ENCODE measurements at regions not wholly inside any gene's neighbourhood (a gene's known extent, or its start where the extent isn't known, plus 50 kb on each side); places are given as distances from the start of the nearest gene placed in this dataset.
"Not testable (repeated sequence)": the region's sequence is repeated elsewhere in the genome, so short reads cannot be mapped to it uniquely, and the experiment has no call there.

- not testable (repeated sequence) for H3K9me3 ChIP-seq (ENCODE audit: control insufficient read depth in 2 of 2, low read length in 2 of 2); H3K9ac ChIP-seq (ENCODE audit: low read depth in 1 of 2, low read length in 2 of 2); H3K4me1 ChIP-seq (ENCODE audit: control insufficient read depth in 2 of 2, insufficient read depth in 2 of 2, low read length in 2 of 2); H3K4me3 ChIP-seq (ENCODE audit: low read length in 2 of 2); H3K27ac ChIP-seq (ENCODE audit: low read depth in 2 of 2, low read length in 2 of 2); H3K36me3 ChIP-seq (ENCODE audit: control insufficient read depth in 2 of 2, insufficient read depth in 2 of 2, low read length in 2 of 2); H3K27me3 ChIP-seq (ENCODE audit: control insufficient read depth in 2 of 2, insufficient read depth in 2 of 2, low read length in 2 of 2)
Observed at GRCh38 chr9:97182532-97182931, 124.9 kb upstream of the CCDC180 start.

- H3K36me3 ChIP-seq (ENCODE audit: control insufficient read depth in 2 of 2, insufficient read depth in 2 of 2, low read length in 2 of 2): no peaks in the 10 kb centered on the region
- no peak overlapping the region for H3K4me3 ChIP-seq (ENCODE audit: low read length in 2 of 2)
- H3K4me1 ChIP-seq (ENCODE audit: control insufficient read depth in 2 of 2, insufficient read depth in 2 of 2, low read length in 2 of 2): no peaks in the 10 kb centered on the region
- H3K27ac ChIP-seq (ENCODE audit: low read depth in 2 of 2, low read length in 2 of 2): no peak overlapping the region
- no peak overlapping the region for H3K9ac ChIP-seq (ENCODE audit: low read depth in 1 of 2, low read length in 2 of 2)
- no peaks in the 10 kb centered on the region for H3K9me3 ChIP-seq (ENCODE audit: control insufficient read depth in 2 of 2, low read length in 2 of 2)
- peaks cover 0 to 3% of the 10 kb centered on the region in 2 donors for H3K27me3 ChIP-seq (ENCODE audit: control insufficient read depth in 2 of 2, insufficient read depth in 2 of 2, low read length in 2 of 2)
Observed at GRCh38 chr9:97179616-97180015, 127.8 kb upstream of the CCDC180 start.

- H3K27ac ChIP-seq (ENCODE audit: low read depth in 2 of 2, low read length in 2 of 2): no peak overlapping the region
- H3K4me1 ChIP-seq (ENCODE audit: control insufficient read depth in 2 of 2, insufficient read depth in 2 of 2, low read length in 2 of 2): no peaks in the 10 kb centered on the region
- H3K27me3 ChIP-seq (ENCODE audit: control insufficient read depth in 2 of 2, insufficient read depth in 2 of 2, low read length in 2 of 2): peaks cover 0 to 3% of the 10 kb centered on the region in 2 donors
- H3K4me3 ChIP-seq (ENCODE audit: low read length in 2 of 2): no peak overlapping the region
- H3K9ac ChIP-seq (ENCODE audit: low read depth in 1 of 2, low read length in 2 of 2): no peak overlapping the region
- H3K9me3 ChIP-seq (ENCODE audit: control insufficient read depth in 2 of 2, low read length in 2 of 2): no peaks in the 10 kb centered on the region
- H3K36me3 ChIP-seq (ENCODE audit: control insufficient read depth in 2 of 2, insufficient read depth in 2 of 2, low read length in 2 of 2): no peaks in the 10 kb centered on the region
Observed at GRCh38 chr9:97176206-97176605, 131.3 kb upstream of the CCDC180 start.

GRCh38 chr9:97168174-97168573, 129.2 kb upstream of the CTSV start:
- not testable (repeated sequence) for H3K9ac ChIP-seq (ENCODE audit: low read depth in 1 of 2, low read length in 2 of 2); H3K9me3 ChIP-seq (ENCODE audit: control insufficient read depth in 2 of 2, low read length in 2 of 2); H3K36me3 ChIP-seq (ENCODE audit: control insufficient read depth in 2 of 2, insufficient read depth in 2 of 2, low read length in 2 of 2); H3K27ac ChIP-seq (ENCODE audit: low read depth in 2 of 2, low read length in 2 of 2); H3K27me3 ChIP-seq (ENCODE audit: control insufficient read depth in 2 of 2, insufficient read depth in 2 of 2, low read length in 2 of 2); H3K4me3 ChIP-seq (ENCODE audit: low read length in 2 of 2); H3K4me1 ChIP-seq (ENCODE audit: control insufficient read depth in 2 of 2, insufficient read depth in 2 of 2, low read length in 2 of 2)

GRCh38 chr9:97166496-97167138, 127.7 kb upstream of the CTSV start:
- H3K4me1 ChIP-seq (ENCODE audit: control insufficient read depth in 2 of 2, insufficient read depth in 2 of 2, low read length in 2 of 2); H3K36me3 ChIP-seq (ENCODE audit: control insufficient read depth in 2 of 2, insufficient read depth in 2 of 2, low read length in 2 of 2); H3K27me3 ChIP-seq (ENCODE audit: control insufficient read depth in 2 of 2, insufficient read depth in 2 of 2, low read length in 2 of 2); H3K9me3 ChIP-seq (ENCODE audit: control insufficient read depth in 2 of 2, low read length in 2 of 2); H3K27ac ChIP-seq (ENCODE audit: low read depth in 2 of 2, low read length in 2 of 2); H3K9ac ChIP-seq (ENCODE audit: low read depth in 1 of 2, low read length in 2 of 2); H3K4me3 ChIP-seq (ENCODE audit: low read length in 2 of 2): not testable (repeated sequence)

GRCh38 chr9:97160255-97160654, 121.3 kb upstream of the CTSV start:
- Histone ChIP-seq H3K27me3 (ENCODE audit: control insufficient read depth in 2 of 2, insufficient read depth in 2 of 2, low read length in 2 of 2) (no peaks in the 10 kb centered on the region), H3K9me3 (ENCODE audit: control insufficient read depth in 2 of 2, low read length in 2 of 2) (no peaks in the 10 kb centered on the region), H3K9ac (ENCODE audit: low read depth in 1 of 2, low read length in 2 of 2) (no peak overlapping the region), H3K4me1 (ENCODE audit: control insufficient read depth in 2 of 2, insufficient read depth in 2 of 2, low read length in 2 of 2) (no peaks in the 10 kb centered on the region), H3K27ac (ENCODE audit: low read depth in 2 of 2, low read length in 2 of 2) (no peak overlapping the region), H3K36me3 (ENCODE audit: control insufficient read depth in 2 of 2, insufficient read depth in 2 of 2, low read length in 2 of 2) (no peaks in the 10 kb centered on the region), H3K4me3 (ENCODE audit: low read length in 2 of 2) (no peak overlapping the region)

- not testable (repeated sequence) for H3K4me1 ChIP-seq (ENCODE audit: control insufficient read depth in 2 of 2, insufficient read depth in 2 of 2, low read length in 2 of 2); H3K36me3 ChIP-seq (ENCODE audit: control insufficient read depth in 2 of 2, insufficient read depth in 2 of 2, low read length in 2 of 2); H3K27ac ChIP-seq (ENCODE audit: low read depth in 2 of 2, low read length in 2 of 2); H3K9me3 ChIP-seq (ENCODE audit: control insufficient read depth in 2 of 2, low read length in 2 of 2); H3K27me3 ChIP-seq (ENCODE audit: control insufficient read depth in 2 of 2, insufficient read depth in 2 of 2, low read length in 2 of 2); H3K9ac ChIP-seq (ENCODE audit: low read depth in 1 of 2, low read length in 2 of 2); H3K4me3 ChIP-seq (ENCODE audit: low read length in 2 of 2)
Observed at GRCh38 chr9:97158722-97159121, 119.8 kb upstream of the CTSV start.

GRCh38 chr9:97155441-97155840, 116.5 kb upstream of the CTSV start:
- not testable (repeated sequence) for H3K4me1 ChIP-seq (ENCODE audit: control insufficient read depth in 2 of 2, insufficient read depth in 2 of 2, low read length in 2 of 2); H3K36me3 ChIP-seq (ENCODE audit: control insufficient read depth in 2 of 2, insufficient read depth in 2 of 2, low read length in 2 of 2); H3K27me3 ChIP-seq (ENCODE audit: control insufficient read depth in 2 of 2, insufficient read depth in 2 of 2, low read length in 2 of 2); H3K4me3 ChIP-seq (ENCODE audit: low read length in 2 of 2); H3K9me3 ChIP-seq (ENCODE audit: control insufficient read depth in 2 of 2, low read length in 2 of 2); H3K9ac ChIP-seq (ENCODE audit: low read depth in 1 of 2, low read length in 2 of 2); H3K27ac ChIP-seq (ENCODE audit: low read depth in 2 of 2, low read length in 2 of 2)

GRCh38 chr9:97153967-97154366, 115.0 kb upstream of the CTSV start:
- no peak overlapping the region for H3K9ac ChIP-seq (ENCODE audit: low read depth in 1 of 2, low read length in 2 of 2)
- no peak overlapping the region for H3K27ac ChIP-seq (ENCODE audit: low read depth in 2 of 2, low read length in 2 of 2)
- no peaks in the 10 kb centered on the region for H3K4me1 ChIP-seq (ENCODE audit: control insufficient read depth in 2 of 2, insufficient read depth in 2 of 2, low read length in 2 of 2)
- H3K9me3 ChIP-seq (ENCODE audit: control insufficient read depth in 2 of 2, low read length in 2 of 2): no peaks in the 10 kb centered on the region
- H3K4me3 ChIP-seq (ENCODE audit: low read length in 2 of 2): no peak overlapping the region
- no peaks in the 10 kb centered on the region for H3K36me3 ChIP-seq (ENCODE audit: control insufficient read depth in 2 of 2, insufficient read depth in 2 of 2, low read length in 2 of 2)
- no peaks in the 10 kb centered on the region for H3K27me3 ChIP-seq (ENCODE audit: control insufficient read depth in 2 of 2, insufficient read depth in 2 of 2, low read length in 2 of 2)

- H3K36me3 ChIP-seq (ENCODE audit: control insufficient read depth in 2 of 2, insufficient read depth in 2 of 2, low read length in 2 of 2); H3K9me3 ChIP-seq (ENCODE audit: control insufficient read depth in 2 of 2, low read length in 2 of 2); H3K27me3 ChIP-seq (ENCODE audit: control insufficient read depth in 2 of 2, insufficient read depth in 2 of 2, low read length in 2 of 2); H3K4me3 ChIP-seq (ENCODE audit: low read length in 2 of 2); H3K4me1 ChIP-seq (ENCODE audit: control insufficient read depth in 2 of 2, insufficient read depth in 2 of 2, low read length in 2 of 2); H3K27ac ChIP-seq (ENCODE audit: low read depth in 2 of 2, low read length in 2 of 2); H3K9ac ChIP-seq (ENCODE audit: low read depth in 1 of 2, low read length in 2 of 2): not testable (repeated sequence)
Observed at GRCh38 chr9:97153160-97153559, 114.2 kb upstream of the CTSV start.

GRCh38 chr9:97150471-97150870, 111.5 kb upstream of the CTSV start:
- not testable (repeated sequence) for H3K27me3 ChIP-seq (ENCODE audit: control insufficient read depth in 2 of 2, insufficient read depth in 2 of 2, low read length in 2 of 2); H3K4me3 ChIP-seq (ENCODE audit: low read length in 2 of 2); H3K9me3 ChIP-seq (ENCODE audit: control insufficient read depth in 2 of 2, low read length in 2 of 2); H3K9ac ChIP-seq (ENCODE audit: low read depth in 1 of 2, low read length in 2 of 2); H3K4me1 ChIP-seq (ENCODE audit: control insufficient read depth in 2 of 2, insufficient read depth in 2 of 2, low read length in 2 of 2); H3K36me3 ChIP-seq (ENCODE audit: control insufficient read depth in 2 of 2, insufficient read depth in 2 of 2, low read length in 2 of 2); H3K27ac ChIP-seq (ENCODE audit: low read depth in 2 of 2, low read length in 2 of 2)
